Stimulated activated CD8-positive, alpha-beta memory T cell treated with anti-CD3 and anti-CD28 coated beads, Interleukin-4, amount 100 ng/mL, for 4 hours (primary cell): ENCODE measurements at regions not wholly inside any gene's neighbourhood (a gene's known extent, or its start where the extent isn't known, plus 50 kb on each side); places are given as distances from the start of the nearest gene placed in this dataset.
"Not testable (repeated sequence)": the region's sequence is repeated elsewhere in the genome, so short reads cannot be mapped to it uniquely, and the experiment has no call there.

Experiments used
- DNase-seq, 2 donors: peaks; one replicate each; pipeline ENCODE4 v3.0.0-alpha.2; 2020; ENCODE audit warnings: low read depth in 2 of 2, low spot score in 1 of 2

GRCh38 chr3:175989161-175989560 is 1130.0 kb downstream of the NAALADL2 start:
- no peak for DNase-seq

- no peak for DNase-seq
Measured at GRCh38 chr3:175988401-175988800, 1129.3 kb downstream of the NAALADL2 start.

GRCh38 chr3:175985781-175986180 is 1126.6 kb downstream of the NAALADL2 start:
- no peak for DNase-seq

GRCh38 chr3:175983379-175983778 is 1124.2 kb downstream of the NAALADL2 start:
- DNase-seq = no peak

- no peak for DNase-seq
Measured at GRCh38 chr3:175980486-175981090, 1121.5 kb downstream of the NAALADL2 start.

DNA sequence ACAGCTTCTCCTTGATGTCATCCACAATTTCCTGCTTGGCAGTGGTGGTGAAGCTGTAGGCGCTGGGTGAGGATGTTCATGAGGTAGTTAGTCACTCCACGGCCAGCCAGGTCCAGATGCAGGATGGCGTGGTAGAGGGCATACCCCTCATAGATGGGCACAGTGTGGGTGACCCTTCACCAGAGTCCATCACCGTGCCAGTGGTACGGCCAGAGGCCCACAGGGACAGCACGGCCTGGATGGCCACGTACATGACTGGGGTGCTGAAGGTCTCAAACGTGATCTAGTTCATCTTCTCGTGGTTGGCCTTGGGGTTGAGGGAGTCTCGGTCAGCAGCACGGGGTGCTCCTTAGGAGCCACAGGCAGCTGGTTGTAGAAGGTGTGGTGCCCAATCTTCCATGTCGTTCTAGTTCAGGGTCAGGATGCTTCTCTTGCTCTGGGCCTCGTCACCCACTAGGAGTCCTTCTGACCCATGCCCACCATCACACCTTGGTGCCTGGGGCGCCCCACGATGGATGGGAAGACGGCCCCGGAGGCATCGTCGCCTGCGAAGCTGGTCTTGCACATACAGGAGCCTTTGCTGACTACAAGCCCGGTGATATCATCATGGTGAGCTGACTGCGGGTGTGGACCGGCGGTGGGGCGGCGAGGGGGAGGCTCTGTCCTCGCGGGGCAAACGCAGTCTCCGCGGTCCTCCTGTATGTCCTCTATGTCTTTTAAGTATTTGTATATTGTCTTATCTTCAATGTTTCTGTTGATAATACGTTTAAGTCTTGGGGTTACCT is 1119.0 kb downstream of the NAALADL2 start:
- no peak for DNase-seq

- DNase-seq = no peak
Measured at GRCh38 chr3:175969456-175969855, 1110.3 kb downstream of the NAALADL2 start.

GRCh38 chr3:175965036-175965435 is 1105.9 kb downstream of the NAALADL2 start:
- DNase-seq = no peak

GRCh38 chr3:175957427-175957826 is 1098.3 kb downstream of the NAALADL2 start:
- no peak for DNase-seq

- DNase-seq = no peak
Measured at GRCh38 chr3:175956964-175957363, 1097.8 kb downstream of the NAALADL2 start.

DNA sequence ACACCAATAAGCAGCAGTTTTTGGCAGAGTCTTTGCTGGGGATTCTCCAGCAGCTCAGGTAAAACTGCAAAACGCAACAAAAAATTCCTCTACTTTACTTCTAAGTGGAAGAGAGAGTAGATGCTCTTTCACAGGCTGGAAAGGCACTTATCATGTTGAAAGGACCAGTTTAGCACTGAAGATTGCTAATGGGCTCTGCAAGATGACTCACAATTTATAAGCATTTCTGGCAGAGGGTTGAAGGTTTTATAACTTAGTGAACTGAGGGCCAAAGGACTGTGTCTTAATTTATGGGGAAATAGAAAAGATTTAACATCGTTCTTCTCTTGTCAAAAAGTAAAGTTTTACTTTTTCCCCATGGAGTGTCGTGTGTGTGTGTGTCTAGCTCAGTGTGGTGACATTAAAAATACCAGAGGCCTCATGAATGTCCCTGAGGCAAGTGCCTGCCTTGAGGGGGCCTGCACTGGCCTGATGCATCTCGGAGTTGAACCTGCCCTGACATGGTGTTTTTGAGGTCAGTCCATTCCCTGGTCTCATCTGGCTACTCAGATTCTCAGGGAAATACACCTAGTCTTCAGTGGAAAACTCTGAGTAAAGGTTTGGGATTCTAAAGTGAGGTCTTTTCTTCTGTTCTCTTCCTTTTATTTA is 1092.0 kb downstream of the NAALADL2 start:
- DNase-seq = no peak

DNA sequence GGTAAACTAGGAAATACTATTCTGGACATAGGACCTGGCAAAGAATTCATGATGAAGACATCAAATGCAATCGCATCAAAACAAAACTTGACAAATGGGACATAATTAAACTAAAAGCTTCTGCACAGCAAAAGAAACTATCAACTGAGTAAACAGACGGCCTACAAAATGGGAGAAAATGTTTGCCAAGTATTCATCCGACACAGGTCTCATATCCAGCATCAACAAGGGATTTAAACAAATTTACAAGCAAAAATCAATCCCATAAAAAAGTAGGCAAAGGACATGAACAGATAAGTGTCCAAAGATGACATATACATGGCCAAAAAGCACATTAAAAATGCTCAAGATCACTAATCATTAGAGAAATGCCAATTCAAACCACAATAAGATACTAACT is 1088.9 kb downstream of the NAALADL2 start:
- no peak for DNase-seq

DNA sequence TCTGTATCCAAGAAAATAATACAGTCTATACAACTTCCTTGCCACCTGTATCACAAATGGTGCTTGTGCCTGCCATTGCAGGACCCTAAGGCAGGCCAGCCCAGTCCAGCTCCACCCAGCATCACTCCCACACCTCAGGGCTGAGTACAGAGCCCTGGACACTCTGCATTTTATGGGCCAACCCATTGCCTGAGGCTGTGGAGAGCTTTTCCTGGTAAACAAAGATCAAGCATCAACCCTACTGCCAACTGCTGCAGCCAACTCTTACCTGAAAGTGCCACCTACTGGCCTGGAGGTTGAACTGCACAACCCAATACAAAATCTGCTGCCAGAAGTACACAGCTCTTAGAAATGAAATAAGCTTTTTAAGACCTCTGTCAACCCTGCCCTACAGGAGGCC is 1082.2 kb downstream of the NAALADL2 start:
- no peak for DNase-seq

DNA sequence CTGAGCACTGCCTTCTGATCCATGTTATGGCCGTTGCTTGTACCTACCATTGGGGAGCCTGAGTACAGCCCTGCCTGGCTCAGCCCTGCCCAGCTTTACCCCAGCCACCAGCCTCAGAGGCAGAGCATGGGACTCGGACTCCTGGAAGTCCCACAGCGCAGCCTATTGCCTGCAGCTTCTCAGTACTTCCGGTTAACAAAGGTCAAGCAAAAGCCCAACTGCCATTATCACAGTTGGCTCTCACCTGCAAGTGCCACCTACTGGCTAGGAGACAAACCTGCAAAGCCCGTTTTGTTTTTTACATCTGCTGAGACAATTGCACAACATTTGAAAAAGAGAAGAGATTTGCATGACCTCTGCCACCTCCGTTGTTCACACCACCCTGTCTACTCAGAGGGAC is 1081.7 kb downstream of the NAALADL2 start:
- DNase-seq = no peak

- DNase-seq = no peak
Measured at GRCh38 chr3:175940243-175940642, 1081.1 kb downstream of the NAALADL2 start.

DNA sequence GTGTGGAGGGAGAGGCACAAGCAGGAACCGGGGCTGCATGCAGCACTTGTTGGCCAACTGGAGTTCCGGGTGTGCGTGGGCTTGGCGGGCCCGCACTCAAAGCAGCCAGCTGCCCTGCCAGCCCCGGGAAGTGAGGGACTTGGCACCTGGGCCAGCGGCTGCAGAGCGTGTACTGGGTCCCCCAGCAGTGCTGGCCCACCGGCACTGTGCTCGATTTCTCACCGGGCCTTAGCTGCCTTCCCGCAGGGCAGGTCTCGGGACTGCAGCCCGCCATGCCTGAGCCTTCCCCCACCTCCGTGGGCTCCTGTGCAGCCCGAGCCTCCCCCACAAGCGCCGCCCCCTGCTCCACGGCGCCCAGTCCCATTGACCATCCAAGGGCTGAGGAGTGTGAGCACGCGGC is 1078.2 kb downstream of the NAALADL2 start:
- not testable (repeated sequence) for DNase-seq

DNA sequence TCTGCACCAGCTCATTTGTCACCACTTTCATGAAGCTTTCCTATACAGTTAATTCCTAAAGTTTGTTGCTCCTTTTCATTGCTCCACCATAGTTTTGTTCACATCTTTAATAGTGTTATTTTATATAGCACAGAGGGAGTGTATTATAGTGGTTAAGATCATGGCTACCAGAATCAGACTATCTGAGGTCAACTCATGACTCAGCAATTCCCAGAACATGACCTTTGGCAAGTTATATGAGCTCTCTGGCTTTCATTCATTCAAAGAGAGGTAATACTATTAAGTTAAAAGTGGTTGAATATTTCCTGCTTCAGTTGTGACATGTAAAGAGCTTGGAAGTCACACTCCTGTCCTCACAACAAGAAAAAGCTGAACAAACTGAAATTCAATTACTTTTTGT is 1073.5 kb downstream of the NAALADL2 start:
- no peak for DNase-seq

DNA sequence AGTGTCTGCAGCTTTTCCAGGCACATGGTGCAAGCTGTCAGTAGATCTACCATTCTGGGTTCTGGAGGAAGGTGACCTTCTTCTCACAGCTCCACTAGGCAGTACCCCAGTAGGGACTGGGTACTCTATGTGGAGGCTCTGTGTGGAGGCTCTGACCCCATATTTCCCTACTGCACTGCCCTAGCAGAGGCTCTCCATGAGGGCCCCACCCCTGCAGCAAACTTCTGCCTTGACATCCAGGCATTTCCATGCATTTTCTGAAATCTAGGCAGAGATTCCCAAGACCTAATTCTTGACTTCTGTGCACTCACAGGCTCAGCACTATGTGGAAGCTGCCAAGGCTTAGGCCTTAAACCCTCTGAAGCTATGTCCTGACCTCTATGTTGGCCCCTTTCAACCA is 1060.0 kb downstream of the NAALADL2 start:
- DNase-seq = no peak

GRCh38 chr3:175916191-175916934 is 1057.2 kb downstream of the NAALADL2 start:
- no peak for DNase-seq

DNA sequence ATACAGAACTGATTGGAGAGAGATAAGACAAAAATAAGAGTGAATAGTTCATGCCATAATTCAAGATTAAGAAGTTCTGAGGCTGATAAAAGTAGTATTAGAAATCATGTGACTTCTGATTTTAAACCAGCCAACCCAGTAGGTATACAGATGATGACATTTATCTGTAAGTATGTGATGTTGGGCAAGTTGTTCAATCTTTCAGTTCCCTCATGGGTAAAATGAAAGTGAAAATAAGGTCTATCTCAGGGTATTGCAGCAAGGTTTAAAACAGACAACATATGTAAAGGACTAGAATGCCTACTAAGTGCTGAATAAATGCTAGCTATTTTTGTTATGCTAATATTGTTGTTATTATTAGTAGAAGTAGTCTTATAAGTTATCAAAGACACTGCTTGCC is 1055.7 kb downstream of the NAALADL2 start:
- DNase-seq = no peak

GRCh38 chr3:175913286-175913685 is 1054.2 kb downstream of the NAALADL2 start:
- no peak for DNase-seq

DNA sequence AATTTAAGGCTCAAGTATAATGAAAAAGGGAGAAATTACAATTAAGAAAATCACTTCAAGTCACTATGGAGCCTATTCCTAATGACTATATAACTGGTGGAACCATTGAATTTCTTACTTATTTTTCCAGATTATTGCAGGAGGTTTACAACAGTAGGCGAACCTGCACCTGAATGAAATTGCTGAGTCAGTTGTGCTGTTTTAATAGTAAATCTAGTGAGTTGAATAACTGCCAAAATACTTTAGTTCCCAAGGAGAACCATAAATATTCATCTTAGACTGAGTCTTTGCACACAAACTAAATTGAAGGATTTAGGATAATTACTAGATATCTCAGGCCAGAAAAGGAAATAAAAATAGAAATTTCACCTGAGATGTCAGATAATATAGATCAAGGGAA is 1052.8 kb downstream of the NAALADL2 start:
- no peak for DNase-seq
